ENCODE measurements at regions not wholly inside any gene's neighbourhood (a gene's known extent, or its start where the extent isn't known, plus 50 kb on each side); places are given as distances from the start of the nearest gene placed in this dataset.

DNA sequence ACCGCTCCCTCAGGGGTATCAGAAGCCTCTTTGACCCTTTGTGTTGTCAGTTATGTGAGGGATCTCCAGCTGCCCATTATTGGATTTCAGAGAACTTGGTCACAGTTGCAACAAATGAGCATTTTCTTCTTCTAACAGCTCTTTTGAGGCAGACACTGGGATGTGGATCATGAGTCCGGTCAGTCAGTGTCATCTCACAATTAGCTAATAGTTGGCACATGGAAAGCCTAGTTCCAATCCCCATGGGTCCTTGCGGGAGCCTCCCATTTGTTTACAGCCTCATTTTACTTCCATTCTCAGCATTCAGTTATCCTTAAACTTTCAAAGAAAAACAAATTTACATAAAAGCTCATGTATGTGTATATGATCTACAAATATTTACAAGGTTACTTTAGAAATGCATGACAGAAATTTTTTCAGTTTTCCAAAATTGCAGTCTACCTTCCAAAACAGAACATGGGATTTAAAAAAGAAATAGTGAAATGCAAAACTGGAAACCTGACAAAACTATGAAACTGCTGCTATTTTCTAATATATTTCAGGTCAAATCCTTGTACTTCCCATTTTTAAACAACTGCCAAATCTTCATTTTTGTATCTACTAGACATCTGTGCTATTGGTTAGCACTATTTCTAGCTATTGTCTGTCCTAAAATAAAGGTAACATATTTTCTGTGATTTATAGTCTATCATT, 547.1 kb upstream of the ZEB2 start:
- ChIA-PET POLR2A (ENCODE audit: low non-redundant PET) (no interaction called here), CTCF (interaction anchor here (0.6 to 0.7 kb wide), 2 partner anchors 50 to 53 kb away, joined by 3 to 6 read pairs; no protein-coding TSS in a partner anchor)
- DNase-seq (ENCODE audit: low spot score) = no peak
- TF ChIP-seq, protein P1, sequence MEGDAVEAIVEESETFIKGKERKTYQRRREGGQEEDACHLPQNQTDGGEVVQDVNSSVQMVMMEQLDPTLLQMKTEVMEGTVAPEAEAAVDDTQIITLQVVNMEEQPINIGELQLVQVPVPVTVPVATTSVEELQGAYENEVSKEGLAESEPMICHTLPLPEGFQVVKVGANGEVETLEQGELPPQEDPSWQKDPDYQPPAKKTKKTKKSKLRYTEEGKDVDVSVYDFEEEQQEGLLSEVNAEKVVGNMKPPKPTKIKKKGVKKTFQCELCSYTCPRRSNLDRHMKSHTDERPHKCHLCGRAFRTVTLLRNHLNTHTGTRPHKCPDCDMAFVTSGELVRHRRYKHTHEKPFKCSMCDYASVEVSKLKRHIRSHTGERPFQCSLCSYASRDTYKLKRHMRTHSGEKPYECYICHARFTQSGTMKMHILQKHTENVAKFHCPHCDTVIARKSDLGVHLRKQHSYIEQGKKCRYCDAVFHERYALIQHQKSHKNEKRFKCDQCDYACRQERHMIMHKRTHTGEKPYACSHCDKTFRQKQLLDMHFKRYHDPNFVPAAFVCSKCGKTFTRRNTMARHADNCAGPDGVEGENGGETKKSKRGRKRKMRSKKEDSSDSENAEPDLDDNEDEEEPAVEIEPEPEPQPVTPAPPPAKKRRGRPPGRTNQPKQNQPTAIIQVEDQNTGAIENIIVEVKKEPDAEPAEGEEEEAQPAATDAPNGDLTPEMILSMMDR (conservative IDR thresholded peaks at IDR 0.05; ENCODE audit: low read depth) = no peak
- H3K27ac ChIP-seq = no peak overlapping the region

DNA sequence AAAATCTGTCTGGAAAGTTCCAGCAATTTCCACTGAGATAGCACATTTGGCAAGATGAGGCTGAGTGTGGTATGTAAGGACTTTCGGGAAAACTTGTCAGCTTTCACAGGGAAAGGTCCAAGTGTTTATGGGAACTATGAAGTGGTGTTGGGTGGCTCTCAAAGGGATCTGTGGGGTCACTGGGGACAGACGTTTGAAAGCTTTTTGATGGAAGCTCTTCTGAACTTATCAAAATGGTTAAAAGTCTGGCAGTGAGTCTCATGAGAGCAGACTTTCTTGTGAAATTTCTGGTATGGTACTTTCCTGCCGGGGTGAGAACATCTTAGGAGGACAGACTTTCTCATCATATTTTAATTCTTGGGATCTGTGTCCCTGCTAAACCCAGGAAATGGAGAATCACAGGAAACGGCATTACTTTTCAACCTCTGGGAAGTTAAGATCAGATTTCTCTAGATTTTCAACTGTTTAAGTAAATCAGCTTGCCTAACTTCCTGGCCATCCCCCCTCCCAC, 546.3 kb upstream of the ZEB2 start:
- TF ChIP-seq, protein P1 (conservative IDR thresholded peaks at IDR 0.05; ENCODE audit: low read depth) = no peak
- DNase-seq (ENCODE audit: low spot score) = no peak
- CTCF ChIA-PET = no interaction called here
- no peak overlapping the region for H3K27ac ChIP-seq
- POLR2A ChIA-PET (ENCODE audit: low non-redundant PET) = no interaction called here

DNA sequence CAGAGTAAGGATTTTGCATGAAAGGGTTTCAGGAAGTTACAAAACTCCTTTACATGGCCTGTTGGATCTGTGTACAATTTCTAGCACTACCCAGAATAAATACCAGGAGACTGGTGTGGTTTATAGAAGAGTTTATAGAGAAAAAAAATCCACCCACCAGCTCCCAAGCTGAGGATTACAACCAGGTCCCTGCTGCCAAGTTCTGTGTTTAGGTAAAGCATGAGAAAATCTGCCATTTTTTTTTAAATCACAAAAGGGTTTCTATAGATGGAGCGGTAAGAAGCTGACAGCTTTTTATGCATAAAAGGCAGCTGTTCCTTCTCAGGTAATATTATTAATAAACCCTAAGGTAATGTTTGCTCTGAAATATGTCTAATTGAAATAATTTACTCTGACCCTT, 545.4 kb upstream of the ZEB2 start:
- CTCF ChIA-PET = interaction anchor here (0.6 to 0.8 kb wide), 2 partner anchors 15 to 1907 kb away, joined by 3 read pairs; no protein-coding TSS in a partner anchor
- TF ChIP-seq, protein P1 (conservative IDR thresholded peaks at IDR 0.05; ENCODE audit: low read depth) = no peak
- no peak for DNase-seq (ENCODE audit: low spot score)
- H3K27ac ChIP-seq = no peak overlapping the region
- POLR2A ChIA-PET (ENCODE audit: low non-redundant PET) = no interaction called here

DNA sequence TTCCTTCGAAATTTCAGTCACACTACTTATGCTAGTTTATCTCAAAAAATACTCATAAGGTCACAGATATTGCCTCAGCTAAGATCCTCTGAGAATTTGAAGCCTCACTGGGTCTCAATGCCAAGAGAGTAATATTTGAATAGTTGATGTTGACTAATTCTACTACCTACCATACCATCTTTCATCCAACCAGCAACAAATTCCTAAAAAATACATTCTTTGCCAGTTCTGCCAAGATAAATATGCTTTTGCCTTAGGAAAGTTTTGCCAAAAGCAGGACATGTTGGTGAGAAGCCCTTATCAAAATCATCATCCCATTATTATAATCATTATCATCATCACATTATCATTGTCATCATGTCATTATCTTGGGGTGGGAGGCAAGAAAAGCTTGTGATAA, 544.6 kb upstream of the ZEB2 start:
- DNase-seq (ENCODE audit: low spot score) = no peak
- no peak overlapping the region for H3K27ac ChIP-seq
- ChIA-PET CTCF (interaction anchor here (0.6 to 0.8 kb wide), 2 partner anchors 16 to 103 kb away, joined by 3 read pairs; no protein-coding TSS in a partner anchor), POLR2A (ENCODE audit: low non-redundant PET) (no interaction called here)
- TF ChIP-seq, protein P1 (conservative IDR thresholded peaks at IDR 0.05; ENCODE audit: low read depth) = no peak

DNA sequence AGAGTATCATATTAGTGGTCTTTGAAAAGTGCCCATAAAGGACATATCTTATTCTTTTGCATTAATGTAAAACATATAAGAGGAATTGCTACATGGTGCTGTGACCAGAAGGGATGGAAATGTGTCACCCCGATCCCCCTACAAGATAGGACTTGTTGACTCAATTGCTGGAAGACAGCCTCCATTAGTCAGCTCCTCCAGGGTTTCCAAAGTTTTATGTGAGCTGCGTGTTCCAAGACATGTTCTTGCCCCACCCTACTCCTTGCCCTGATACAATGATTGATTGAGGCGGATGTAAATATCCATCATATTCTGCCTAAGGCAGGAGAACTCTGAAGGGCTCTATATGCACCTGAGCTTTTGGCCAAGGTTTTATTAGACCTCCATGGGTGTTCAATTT, 541.0 kb upstream of the ZEB2 start:
- CTCF ChIA-PET = no interaction called here

DNA sequence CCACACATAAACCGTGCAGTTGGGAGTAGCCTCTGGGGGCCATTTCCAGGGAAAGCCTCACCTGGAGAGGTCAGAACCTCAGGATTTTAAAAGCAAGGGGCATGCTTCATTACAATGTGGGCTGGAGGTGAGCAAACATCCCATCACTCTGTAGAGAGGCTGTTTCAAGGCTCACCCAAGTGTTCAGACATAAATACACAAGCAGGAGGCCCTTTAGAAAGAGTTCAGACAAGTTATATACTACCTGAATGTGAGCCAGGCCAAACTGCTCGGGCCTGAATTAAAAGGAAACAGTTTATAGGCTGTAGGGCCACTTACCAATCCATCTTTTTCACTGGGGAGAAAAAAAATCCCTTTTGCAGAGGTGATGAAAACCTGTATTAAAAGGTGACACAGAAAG, 540.0 kb upstream of the ZEB2 start:
- ChIA-PET CTCF (no interaction called here), POLR2A (ENCODE audit: low non-redundant PET) (no interaction called here)
- no peak for DNase-seq (ENCODE audit: low spot score)
- no peak overlapping the region for H3K27ac ChIP-seq
- TF ChIP-seq, protein P1 (conservative IDR thresholded peaks at IDR 0.05; ENCODE audit: low read depth) = no peak

More for the DNA sequence above, 541.0 kb upstream of the ZEB2 start:
- no peak overlapping the region for H3K27ac ChIP-seq
- peak; percentile 95 for DNase-seq (ENCODE audit: low spot score)
- POLR2A ChIA-PET (ENCODE audit: low non-redundant PET) = no interaction called here
- TF ChIP-seq, protein P1 (conservative IDR thresholded peaks at IDR 0.05; ENCODE audit: low read depth) = no peak
